ENCODE measurements at regions not wholly inside any gene's neighbourhood (a gene's known extent, or its start where the extent isn't known, plus 50 kb on each side); places are given as distances from the start of the nearest gene placed in this dataset.

DNA sequence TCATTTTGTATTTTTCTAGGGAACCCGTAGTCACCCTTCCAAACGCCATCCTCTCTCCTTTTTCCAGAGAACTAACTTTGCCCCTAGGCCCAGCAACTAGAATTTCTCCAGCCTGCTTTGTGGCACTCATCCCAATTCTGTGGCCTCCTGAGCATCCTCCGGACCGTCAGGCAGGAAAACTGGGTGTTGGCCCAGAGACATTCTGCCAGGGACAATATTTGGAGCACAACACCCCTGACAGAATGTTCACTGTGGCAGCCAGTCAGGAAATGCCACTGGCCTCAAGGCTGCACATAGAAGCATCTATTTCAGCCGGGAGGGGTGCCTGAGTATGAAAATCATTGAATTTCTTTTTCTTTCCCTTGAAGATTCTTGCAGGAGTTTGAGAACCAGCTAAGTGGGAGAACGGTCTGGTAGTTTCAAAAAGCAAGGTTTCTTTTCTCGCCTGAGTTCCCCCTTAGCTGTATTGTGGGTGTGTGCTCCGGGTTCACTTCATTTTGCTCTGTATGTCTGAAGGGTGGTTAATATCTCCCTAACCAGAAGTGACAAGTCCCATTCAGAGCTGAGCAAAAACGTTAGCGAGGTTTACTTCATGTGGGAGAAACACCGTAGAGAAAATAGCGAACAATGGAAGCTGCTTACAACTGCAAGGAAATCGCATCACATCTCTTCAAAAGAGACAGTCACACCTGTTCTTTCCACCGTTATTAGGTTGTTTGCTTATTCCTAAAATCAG lies 108.1 kb upstream of the TPM1 start:
- H3K4me3 ChIP-seq (replicated peaks; ENCODE audit: insufficient read depth, low read length): no peak overlapping the region
- H3K27me3 ChIP-seq (ENCODE audit: insufficient read depth, poor library complexity, severe bottlenecking): peaks cover 16% of the 10 kb centered on the region
- no peak for DNase-seq (ENCODE audit: low read depth in 1 of 2, low spot score in 1 of 2)
- TF ChIP-seq, protein P1, sequence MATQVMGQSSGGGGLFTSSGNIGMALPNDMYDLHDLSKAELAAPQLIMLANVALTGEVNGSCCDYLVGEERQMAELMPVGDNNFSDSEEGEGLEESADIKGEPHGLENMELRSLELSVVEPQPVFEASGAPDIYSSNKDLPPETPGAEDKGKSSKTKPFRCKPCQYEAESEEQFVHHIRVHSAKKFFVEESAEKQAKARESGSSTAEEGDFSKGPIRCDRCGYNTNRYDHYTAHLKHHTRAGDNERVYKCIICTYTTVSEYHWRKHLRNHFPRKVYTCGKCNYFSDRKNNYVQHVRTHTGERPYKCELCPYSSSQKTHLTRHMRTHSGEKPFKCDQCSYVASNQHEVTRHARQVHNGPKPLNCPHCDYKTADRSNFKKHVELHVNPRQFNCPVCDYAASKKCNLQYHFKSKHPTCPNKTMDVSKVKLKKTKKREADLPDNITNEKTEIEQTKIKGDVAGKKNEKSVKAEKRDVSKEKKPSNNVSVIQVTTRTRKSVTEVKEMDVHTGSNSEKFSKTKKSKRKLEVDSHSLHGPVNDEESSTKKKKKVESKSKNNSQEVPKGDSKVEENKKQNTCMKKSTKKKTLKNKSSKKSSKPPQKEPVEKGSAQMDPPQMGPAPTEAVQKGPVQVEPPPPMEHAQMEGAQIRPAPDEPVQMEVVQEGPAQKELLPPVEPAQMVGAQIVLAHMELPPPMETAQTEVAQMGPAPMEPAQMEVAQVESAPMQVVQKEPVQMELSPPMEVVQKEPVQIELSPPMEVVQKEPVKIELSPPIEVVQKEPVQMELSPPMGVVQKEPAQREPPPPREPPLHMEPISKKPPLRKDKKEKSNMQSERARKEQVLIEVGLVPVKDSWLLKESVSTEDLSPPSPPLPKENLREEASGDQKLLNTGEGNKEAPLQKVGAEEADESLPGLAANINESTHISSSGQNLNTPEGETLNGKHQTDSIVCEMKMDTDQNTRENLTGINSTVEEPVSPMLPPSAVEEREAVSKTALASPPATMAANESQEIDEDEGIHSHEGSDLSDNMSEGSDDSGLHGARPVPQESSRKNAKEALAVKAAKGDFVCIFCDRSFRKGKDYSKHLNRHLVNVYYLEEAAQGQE (IDR thresholded peaks at IDR 0.05; ENCODE audit: insufficient replicate concordance, low read depth): no peak
- H3K27ac ChIP-seq (replicated peaks): no peak overlapping the region

DNA sequence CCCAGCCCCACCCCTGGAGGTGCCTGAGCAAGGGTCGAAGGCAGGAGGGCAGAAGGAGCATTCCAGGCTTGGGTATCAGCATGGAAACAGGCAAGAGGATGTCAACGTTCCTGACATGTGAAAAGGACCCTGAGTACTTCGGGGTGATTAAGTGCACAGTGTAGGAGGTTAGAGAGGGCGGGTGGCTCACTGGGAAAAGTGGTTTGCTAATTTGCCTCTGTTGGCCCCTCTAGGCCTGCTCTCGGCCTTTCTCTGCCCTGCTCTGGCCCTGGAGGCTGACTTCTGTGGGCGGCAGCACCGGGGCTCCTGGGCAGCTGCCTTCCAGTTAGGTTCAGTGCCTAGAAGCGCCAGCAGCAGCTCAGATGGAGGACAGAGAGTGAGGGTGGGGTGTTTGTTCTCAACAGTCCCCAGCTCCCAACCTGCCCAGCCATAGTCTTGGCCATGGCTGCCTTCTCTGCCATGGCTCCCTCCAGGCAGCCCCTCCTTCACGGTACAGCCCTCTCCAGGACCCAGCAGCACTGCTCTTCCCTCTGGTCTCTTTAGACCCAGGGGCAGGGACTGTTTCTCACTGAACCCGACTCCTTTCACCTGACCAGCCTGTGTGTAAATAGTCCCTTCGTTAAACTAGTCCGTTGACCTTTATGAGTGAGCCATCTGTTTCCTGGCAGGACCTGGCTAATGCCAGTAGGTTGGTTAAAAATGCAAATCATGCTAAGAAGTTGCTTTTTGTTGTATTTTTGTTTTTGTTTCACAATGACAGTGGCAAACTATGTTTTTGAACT lies 107.1 kb upstream of the TPM1 start:
- no peak for TF ChIP-seq GABPA (IDR thresholded peaks at IDR 0.05; ENCODE audit: low read depth)
- TF ChIP-seq, protein P2, sequence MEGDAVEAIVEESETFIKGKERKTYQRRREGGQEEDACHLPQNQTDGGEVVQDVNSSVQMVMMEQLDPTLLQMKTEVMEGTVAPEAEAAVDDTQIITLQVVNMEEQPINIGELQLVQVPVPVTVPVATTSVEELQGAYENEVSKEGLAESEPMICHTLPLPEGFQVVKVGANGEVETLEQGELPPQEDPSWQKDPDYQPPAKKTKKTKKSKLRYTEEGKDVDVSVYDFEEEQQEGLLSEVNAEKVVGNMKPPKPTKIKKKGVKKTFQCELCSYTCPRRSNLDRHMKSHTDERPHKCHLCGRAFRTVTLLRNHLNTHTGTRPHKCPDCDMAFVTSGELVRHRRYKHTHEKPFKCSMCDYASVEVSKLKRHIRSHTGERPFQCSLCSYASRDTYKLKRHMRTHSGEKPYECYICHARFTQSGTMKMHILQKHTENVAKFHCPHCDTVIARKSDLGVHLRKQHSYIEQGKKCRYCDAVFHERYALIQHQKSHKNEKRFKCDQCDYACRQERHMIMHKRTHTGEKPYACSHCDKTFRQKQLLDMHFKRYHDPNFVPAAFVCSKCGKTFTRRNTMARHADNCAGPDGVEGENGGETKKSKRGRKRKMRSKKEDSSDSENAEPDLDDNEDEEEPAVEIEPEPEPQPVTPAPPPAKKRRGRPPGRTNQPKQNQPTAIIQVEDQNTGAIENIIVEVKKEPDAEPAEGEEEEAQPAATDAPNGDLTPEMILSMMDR (IDR thresholded peaks at IDR 0.05; ENCODE audit: insufficient read depth, low read length): no peak
- no peak overlapping the region for H3K4me3 ChIP-seq (replicated peaks; ENCODE audit: insufficient read depth, low read length)
- no peak for DNase-seq (ENCODE audit: low read depth in 1 of 2, low spot score in 1 of 2)
- peaks cover 16% of the 10 kb centered on the region for H3K27me3 ChIP-seq (ENCODE audit: insufficient read depth, poor library complexity, severe bottlenecking)
- no peak overlapping the region for H3K27ac ChIP-seq (replicated peaks)

DNA sequence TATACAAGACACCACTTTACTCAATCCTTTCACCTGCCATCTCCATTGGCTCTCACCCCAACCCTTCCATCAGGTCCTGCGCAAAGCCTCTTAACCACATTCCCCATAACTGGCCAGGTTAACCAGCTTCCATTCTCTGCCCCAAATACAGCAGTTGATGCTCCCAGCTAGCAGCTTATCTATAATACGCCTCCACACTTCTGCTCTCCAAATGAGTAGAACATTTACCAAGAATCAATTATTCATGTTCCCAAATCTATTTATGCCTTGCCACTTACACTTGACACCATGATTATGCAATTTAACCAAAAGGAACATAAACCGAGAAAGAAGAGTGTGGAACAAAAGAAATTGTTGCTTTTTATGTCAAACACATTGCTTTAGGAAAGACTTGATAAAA lies 103.7 kb upstream of the TPM1 start:
- H3K4me3 ChIP-seq (replicated peaks; ENCODE audit: insufficient read depth, low read length): no peak overlapping the region
- TF ChIP-seq, protein P1 (IDR thresholded peaks at IDR 0.05; ENCODE audit: insufficient replicate concordance, low read depth): no peak
- TF ChIP-seq SPI1 (IDR thresholded peaks at IDR 0.05; ENCODE audit: borderline replicate concordance, low read depth): no peak
- TF ChIP-seq, protein P2 (IDR thresholded peaks at IDR 0.05; ENCODE audit: insufficient read depth, low read length): no peak
- no peak for TF ChIP-seq GABPA (IDR thresholded peaks at IDR 0.05; ENCODE audit: low read depth)
- TF ChIP-seq POLR2AphosphoS5 (IDR thresholded peaks at IDR 0.05; ENCODE audit: low read depth): no peak
- H3K27ac ChIP-seq (replicated peaks): no peak overlapping the region
- peaks cover 16% of the 10 kb centered on the region for H3K27me3 ChIP-seq (ENCODE audit: insufficient read depth, poor library complexity, severe bottlenecking)
- no peak for DNase-seq (ENCODE audit: low read depth in 1 of 2, low spot score in 1 of 2)

DNA sequence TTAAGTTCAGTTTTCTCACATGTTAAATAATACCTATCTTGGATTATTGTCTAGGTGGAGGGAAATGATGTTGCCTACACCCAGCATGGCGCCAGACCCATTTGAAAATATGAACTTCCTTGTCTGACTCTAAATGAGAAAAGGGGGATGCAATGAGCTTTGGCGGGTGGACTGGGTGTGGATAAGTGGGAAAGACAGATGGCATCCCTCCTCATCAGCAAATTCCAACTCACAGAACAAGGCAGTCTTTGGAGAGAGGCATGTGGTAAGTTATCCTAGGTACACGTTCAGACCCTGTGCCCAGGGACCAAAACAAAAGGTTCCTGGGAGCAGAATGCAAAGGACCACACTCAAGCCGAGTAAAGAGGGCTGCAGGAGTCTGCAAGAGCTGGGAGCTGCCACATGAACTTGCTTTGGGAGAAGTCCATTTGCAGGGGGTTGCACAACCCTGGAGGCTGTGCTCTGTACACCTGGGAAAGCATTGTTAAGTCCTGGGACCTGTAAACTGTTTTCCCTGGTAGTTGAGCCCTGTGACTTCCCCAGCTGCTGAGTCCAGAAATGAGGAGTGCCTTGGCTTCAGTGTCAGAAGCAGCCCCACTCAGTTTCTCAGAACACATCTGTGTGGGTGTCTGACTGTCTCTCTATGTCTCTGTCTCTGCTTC lies 102.3 kb upstream of the TPM1 start:
- Histone ChIP-seq H3K4me3 (replicated peaks; ENCODE audit: insufficient read depth, low read length) (no peak overlapping the region), H3K27me3 (ENCODE audit: insufficient read depth, poor library complexity, severe bottlenecking) (peaks cover 16% of the 10 kb centered on the region), H3K27ac (replicated peaks) (no peak overlapping the region)
- peak in 1 of 2 experiments; percentile 12 for DNase-seq (ENCODE audit: low read depth in 1 of 2, low spot score in 1 of 2)
- TF ChIP-seq, protein P2 (IDR thresholded peaks at IDR 0.05; ENCODE audit: insufficient read depth, low read length): no peak
- TF ChIP-seq POLR2AphosphoS5 (IDR thresholded peaks at IDR 0.05; ENCODE audit: low read depth) (no peak), SPI1 (IDR thresholded peaks at IDR 0.05; ENCODE audit: borderline replicate concordance, low read depth) (no peak), GABPA (IDR thresholded peaks at IDR 0.05; ENCODE audit: low read depth) (no peak)
- TF ChIP-seq, protein P1 (IDR thresholded peaks at IDR 0.05; ENCODE audit: insufficient replicate concordance, low read depth): no peak
